Activated T-helper 2 cell treated with anti-CD3 and anti-CD28 coated beads, Interferon-gamma antibody, Interleukin-2, Interleukin-4, amounts not matched to agents 10 μg/mL and 5 μg/mL and 100 μg/mL, durations not matched to agents 14 hours and 24 hours and 36 hours (primary cell): ENCODE measurements at regions not wholly inside any gene's neighbourhood (a gene's known extent, or its start where the extent isn't known, plus 50 kb on each side); places are given as distances from the start of the nearest gene placed in this dataset.

ENCODE experiments used
- DNase-seq: peaks from one replicate; pipeline ENCODE4 v3.0.0; 2021; ENCODE audit warnings: low spot score
- H3K27ac Mint-ChIP-seq: one replicate; pipeline ENCODE4 v1.8.0; 2021; ENCODE audit warnings: mixed read lengths
- H3K27me3 Mint-ChIP-seq: one replicate; pipeline ENCODE4 v1.8.0; 2021; ENCODE audit warnings: low read depth, mixed read lengths
- H3K36me3 Mint-ChIP-seq: one replicate; pipeline ENCODE4 v1.8.0; 2021; ENCODE audit warnings: low read depth, mixed read lengths
- H3K4me1 Mint-ChIP-seq: one replicate; pipeline ENCODE4 v1.8.0; 2021; ENCODE audit warnings: low read depth, mixed read lengths
- H3K4me3 Mint-ChIP-seq: one replicate; pipeline ENCODE4 v1.8.0; 2021; ENCODE audit warnings: low read depth, mild to moderate bottlenecking, moderate library complexity, mixed read lengths
- H3K9me3 Mint-ChIP-seq: one replicate; pipeline ENCODE4 v1.8.0; 2021; ENCODE audit warnings: mixed read lengths
- intact Hi-C: fragments of 100-400 bp; cut with micrococcal nuclease; formaldehyde crosslinking; loops from one replicate; pipeline ENCODE4 v1.15.1; 2023

- intact Hi-C loops = no loop called here
- H3K36me3 Mint-ChIP-seq = no peaks in the 10 kb centered on the region
- no peak overlapping the region for H3K27ac Mint-ChIP-seq
- no peaks in the 10 kb centered on the region for H3K27me3 Mint-ChIP-seq
- DNase-seq = no peak
- no peaks in the 10 kb centered on the region for H3K4me1 Mint-ChIP-seq
- H3K4me3 Mint-ChIP-seq = no peak overlapping the region
- H3K9me3 Mint-ChIP-seq = peaks cover 30% of the 10 kb centered on the region
Measured at GRCh38 chr4:32745351-32745750, 2025.2 kb downstream of the PCDH7 start.

- Mint-ChIP-seq H3K27ac (no peak overlapping the region), H3K27me3 (no peaks in the 10 kb centered on the region), H3K9me3 (peaks cover 22% of the 10 kb centered on the region), H3K4me3 (no peak overlapping the region), H3K4me1 (no peaks in the 10 kb centered on the region), H3K36me3 (no peaks in the 10 kb centered on the region)
- no peak for DNase-seq
- intact Hi-C loops = no loop called here
Measured at GRCh38 chr4:32748061-32748460, 2027.9 kb downstream of the PCDH7 start.

- H3K9me3 Mint-ChIP-seq = peaks cover 22% of the 10 kb centered on the region
- no peaks in the 10 kb centered on the region for H3K4me1 Mint-ChIP-seq
- H3K27ac Mint-ChIP-seq = no peak overlapping the region
- no peak for DNase-seq
- H3K36me3 Mint-ChIP-seq = no peaks in the 10 kb centered on the region
- intact Hi-C loops = no loop called here
- no peaks in the 10 kb centered on the region for H3K27me3 Mint-ChIP-seq
- no peak overlapping the region for H3K4me3 Mint-ChIP-seq
Measured at GRCh38 chr4:32748498-32748897, 2028.3 kb downstream of the PCDH7 start.

- Mint-ChIP-seq H3K27ac (no peak overlapping the region), H3K9me3 (peaks cover 44% of the 10 kb centered on the region), H3K36me3 (no peaks in the 10 kb centered on the region), H3K27me3 (no peaks in the 10 kb centered on the region), H3K4me1 (no peaks in the 10 kb centered on the region), H3K4me3 (no peak overlapping the region)
- no peak for DNase-seq
- intact Hi-C loops = no loop called here
Measured at GRCh38 chr4:32752962-32753361, 2032.8 kb downstream of the PCDH7 start.

GRCh38 chr4:32768664-32769389, 2048.7 kb downstream of the PCDH7 start:
- Mint-ChIP-seq H3K27ac (no peak overlapping the region), H3K9me3 (peaks cover 25% of the 10 kb centered on the region), H3K27me3 (no peaks in the 10 kb centered on the region), H3K36me3 (no peaks in the 10 kb centered on the region), H3K4me1 (no peaks in the 10 kb centered on the region), H3K4me3 (no peak overlapping the region)
- intact Hi-C loops = no loop called here
- no peak for DNase-seq

- intact Hi-C loops = no loop called here
- H3K4me1 Mint-ChIP-seq = no peaks in the 10 kb centered on the region
- H3K36me3 Mint-ChIP-seq = no peaks in the 10 kb centered on the region
- H3K27ac Mint-ChIP-seq = no peak overlapping the region
- no peak for DNase-seq
- no peak overlapping the region for H3K4me3 Mint-ChIP-seq
- H3K9me3 Mint-ChIP-seq = peaks cover 25% of the 10 kb centered on the region
- H3K27me3 Mint-ChIP-seq = no peaks in the 10 kb centered on the region
Measured at GRCh38 chr4:32771491-32771890, 2051.3 kb downstream of the PCDH7 start.

- no peaks in the 10 kb centered on the region for H3K27me3 Mint-ChIP-seq
Measured at GRCh38 chr4:32775049-32775448, 2054.9 kb downstream of the PCDH7 start.

GRCh38 chr4:32776435-32777203, 2056.4 kb downstream of the PCDH7 start:
- Mint-ChIP-seq H3K4me3 (no peak overlapping the region), H3K27me3 (no peaks in the 10 kb centered on the region), H3K27ac (no peak overlapping the region), H3K4me1 (no peaks in the 10 kb centered on the region), H3K36me3 (no peaks in the 10 kb centered on the region), H3K9me3 (peaks cover 39% of the 10 kb centered on the region)
- intact Hi-C loops = no loop called here
- no peak for DNase-seq

More at GRCh38 chr4:32775049-32775448, 2054.9 kb downstream of the PCDH7 start:
- H3K36me3 Mint-ChIP-seq = no peaks in the 10 kb centered on the region
- DNase-seq = no peak
- no peaks in the 10 kb centered on the region for H3K4me1 Mint-ChIP-seq
- intact Hi-C loops = no loop called here
- no peak overlapping the region for H3K4me3 Mint-ChIP-seq
- H3K27ac Mint-ChIP-seq = no peak overlapping the region
- H3K9me3 Mint-ChIP-seq = peaks cover 35% of the 10 kb centered on the region

GRCh38 chr4:32778025-32778424, 2057.9 kb downstream of the PCDH7 start:
- H3K9me3 Mint-ChIP-seq = peaks cover 40% of the 10 kb centered on the region
- DNase-seq = no peak
- H3K27ac Mint-ChIP-seq = no peak overlapping the region
- H3K36me3 Mint-ChIP-seq = no peaks in the 10 kb centered on the region
- intact Hi-C loops = no loop called here
- H3K4me1 Mint-ChIP-seq = no peaks in the 10 kb centered on the region
- H3K27me3 Mint-ChIP-seq = no peaks in the 10 kb centered on the region
- no peak overlapping the region for H3K4me3 Mint-ChIP-seq

GRCh38 chr4:32778938-32779337, 2058.8 kb downstream of the PCDH7 start:
- Mint-ChIP-seq H3K27me3 (no peaks in the 10 kb centered on the region), H3K4me1 (no peaks in the 10 kb centered on the region), H3K9me3 (peaks cover 49% of the 10 kb centered on the region), H3K27ac (no peak overlapping the region), H3K36me3 (no peaks in the 10 kb centered on the region), H3K4me3 (no peak overlapping the region)
- intact Hi-C loops = no loop called here
- DNase-seq = no peak

- Mint-ChIP-seq H3K4me3 (no peak overlapping the region), H3K36me3 (no peaks in the 10 kb centered on the region), H3K4me1 (no peaks in the 10 kb centered on the region), H3K27ac (no peak overlapping the region), H3K27me3 (no peaks in the 10 kb centered on the region), H3K9me3 (peaks cover 24% of the 10 kb centered on the region)
- intact Hi-C loops = no loop called here
- no peak for DNase-seq
Measured at GRCh38 chr4:32789026-32789608, 2068.9 kb downstream of the PCDH7 start.

- intact Hi-C loops = no loop called here
- H3K4me1 Mint-ChIP-seq = no peaks in the 10 kb centered on the region
- H3K27me3 Mint-ChIP-seq = no peaks in the 10 kb centered on the region
- H3K4me3 Mint-ChIP-seq = no peak overlapping the region
- H3K36me3 Mint-ChIP-seq = no peaks in the 10 kb centered on the region
- H3K27ac Mint-ChIP-seq = no peak overlapping the region
- H3K9me3 Mint-ChIP-seq = peaks cover 31% of the 10 kb centered on the region
- DNase-seq = no peak
Measured at GRCh38 chr4:32790803-32791202, 2070.6 kb downstream of the PCDH7 start.

GRCh38 chr4:32798471-32799159, 2078.4 kb downstream of the PCDH7 start:
- no peaks in the 10 kb centered on the region for H3K4me1 Mint-ChIP-seq
- no peaks in the 10 kb centered on the region for H3K27me3 Mint-ChIP-seq
- no peak overlapping the region for H3K27ac Mint-ChIP-seq
- DNase-seq = no peak
- no peaks in the 10 kb centered on the region for H3K36me3 Mint-ChIP-seq
- H3K9me3 Mint-ChIP-seq = peaks cover 42% of the 10 kb centered on the region
- H3K4me3 Mint-ChIP-seq = no peak overlapping the region
- intact Hi-C loops = no loop called here
